Right lobe of liver (tissue), 4 donors: ENCODE measurements at regions not wholly inside any gene's neighbourhood (a gene's known extent, or its start where the extent isn't known, plus 50 kb on each side); places are given as distances from the start of the nearest gene placed in this dataset.

Source experiments
- CTCF ChIP-seq, 4 donors: fragments of 200-600 bp in 3 of 4; fragments of 450-650 bp in 1 of 4; IDR thresholded peaks; one replicate each; pipeline versions ENCODE4 v1.5.1 to v1.8.0; 2016 to 2022; ENCODE audit warnings: antibody characterized with exemption in 4 of 4, mild to moderate bottlenecking in 2 of 4
- POLR2A ChIP-seq: fragments of 450-650 bp; IDR thresholded peaks from one replicate; pipeline ENCODE4 v1.6.1; 2017; ENCODE audit warnings: antibody characterized with exemption, mild to moderate bottlenecking
- donor health status: DM: no; HTN: no; CAD: no.
- donor health status: DM: no; HTN: no; CAD: no.
- donor health status: DM: no; HTN: yes; CAD: no.

DNA sequence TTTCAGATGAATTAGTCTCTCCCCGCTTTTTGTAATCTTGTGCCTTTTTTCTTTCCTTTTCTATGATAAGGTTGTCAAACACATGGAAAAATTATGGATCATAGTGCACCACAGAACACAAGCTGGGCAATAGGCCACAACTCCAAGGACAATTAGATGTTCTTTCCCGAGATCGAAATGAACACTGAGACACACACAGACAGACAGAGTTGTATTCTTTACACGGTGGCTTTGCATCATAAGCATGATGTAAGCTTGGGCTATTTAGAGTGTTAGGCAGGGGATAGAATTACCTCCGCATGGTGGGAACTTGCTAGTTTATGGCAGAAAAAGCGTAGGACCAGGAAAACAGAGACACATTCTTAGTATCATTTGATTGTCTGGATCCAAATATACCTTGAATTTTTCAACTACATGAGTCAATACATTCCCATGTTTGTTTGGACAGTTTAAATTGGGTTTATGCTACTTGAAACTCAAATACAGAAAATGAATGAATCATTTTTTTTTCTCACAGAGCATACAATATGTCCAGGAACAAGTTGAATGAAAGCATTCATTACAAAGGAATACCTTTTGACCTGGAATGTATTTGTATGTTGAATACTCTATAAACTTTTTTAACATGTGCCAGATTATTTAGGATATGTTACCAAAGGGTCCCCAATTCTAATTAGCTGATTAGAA is 1611.5 kb upstream of the TMEFF2 start:
- TF ChIP-seq POLR2A (no peak), CTCF (IDR thresholded peaks at IDR 0.05) (no peak)
